ENCODE measurements at regions not wholly inside any gene's neighbourhood (a gene's known extent, or its start where the extent isn't known, plus 50 kb on each side); places are given as distances from the start of the nearest gene placed in this dataset.

- H3K4me3 ChIP-seq (ENCODE audit: low read depth, poor library complexity, severe bottlenecking): no peak overlapping the region
- 91 to 93% methylated on average over 6 of the region's 6 CpGs for WGBS, 2 donors
- DNase-seq (ENCODE audit: low spot score in 2 of 2): no peak
- intact Hi-C loops (cut with DNase I; ENCODE audit: low total_unique reads): no loop called here
- no peak for TF ChIP-seq CTCF (IDR thresholded peaks at IDR 0.05)
- TF ChIP-seq POLR2A (IDR thresholded peaks at IDR 0.05): no peak
Observed at GRCh38 chrX:131709553-131709952, 165.7 kb downstream of the OR13H1 start.

- DNase-seq (ENCODE audit: low spot score in 2 of 2): no peak
- TF ChIP-seq POLR2A (IDR thresholded peaks at IDR 0.05) (no peak), CTCF (IDR thresholded peaks at IDR 0.05) (no peak)
- 74 to 95% methylated on average over 8 of the region's 8 CpGs for WGBS, 2 donors
- H3K4me3 ChIP-seq (ENCODE audit: low read depth, poor library complexity, severe bottlenecking): no peak overlapping the region
- intact Hi-C loops (cut with DNase I; ENCODE audit: low total_unique reads): no loop called here
Observed at GRCh38 chrX:131711478-131711867, 167.6 kb downstream of the OR13H1 start.

GRCh38 chrX:131723646-131724045 lies 179.8 kb downstream of the OR13H1 start:
- H3K4me3 ChIP-seq (ENCODE audit: low read depth, poor library complexity, severe bottlenecking): no peak overlapping the region
- intact Hi-C loops (cut with DNase I; ENCODE audit: low total_unique reads): no loop called here
- no peak for DNase-seq (ENCODE audit: low spot score in 2 of 2)
- WGBS, 2 donors: 57 to 80% methylated on average over 1 of the region's 1 CpG
- TF ChIP-seq POLR2A (IDR thresholded peaks at IDR 0.05): no peak
- no peak for TF ChIP-seq CTCF (IDR thresholded peaks at IDR 0.05)

GRCh38 chrX:131724292-131724691 lies 180.4 kb downstream of the OR13H1 start:
- TF ChIP-seq CTCF (IDR thresholded peaks at IDR 0.05): no peak
- TF ChIP-seq POLR2A (IDR thresholded peaks at IDR 0.05): no peak
- intact Hi-C loops (cut with DNase I; ENCODE audit: low total_unique reads): no loop called here
- H3K4me3 ChIP-seq (ENCODE audit: low read depth, poor library complexity, severe bottlenecking): no peak overlapping the region
- 63 to 80% methylated on average over 2 of the region's 2 CpGs for WGBS, 2 donors
- DNase-seq (ENCODE audit: low spot score in 2 of 2): no peak

- intact Hi-C loops (cut with DNase I; ENCODE audit: low total_unique reads): no loop called here
- peak in 1 of 2 donors; percentile 45 for DNase-seq (ENCODE audit: low spot score in 2 of 2)
- TF ChIP-seq POLR2A (IDR thresholded peaks at IDR 0.05) (no peak), CTCF (IDR thresholded peaks at IDR 0.05) (no peak)
- 82 to 88% methylated on average over 7 of the region's 7 CpGs for WGBS, 2 donors
- H3K4me3 ChIP-seq (ENCODE audit: low read depth, poor library complexity, severe bottlenecking): no peak overlapping the region
Observed at GRCh38 chrX:131725001-131725654, 181.3 kb downstream of the OR13H1 start.

GRCh38 chrX:131727778-131728177 lies 183.9 kb downstream of the OR13H1 start:
- H3K4me3 ChIP-seq (ENCODE audit: low read depth, poor library complexity, severe bottlenecking): no peak overlapping the region
- TF ChIP-seq CTCF (IDR thresholded peaks at IDR 0.05) (no peak), POLR2A (IDR thresholded peaks at IDR 0.05) (no peak)
- intact Hi-C loops (cut with DNase I; ENCODE audit: low total_unique reads): no loop called here
- 75 to 91% methylated on average over 9 of the region's 9 CpGs for WGBS, 2 donors
- DNase-seq (ENCODE audit: low spot score in 2 of 2): peak in 1 of 2 donors; percentile 68
